ENCODE measurements at regions not wholly inside any gene's neighbourhood (a gene's known extent, or its start where the extent isn't known, plus 50 kb on each side); places are given as distances from the start of the nearest gene placed in this dataset.

DNA sequence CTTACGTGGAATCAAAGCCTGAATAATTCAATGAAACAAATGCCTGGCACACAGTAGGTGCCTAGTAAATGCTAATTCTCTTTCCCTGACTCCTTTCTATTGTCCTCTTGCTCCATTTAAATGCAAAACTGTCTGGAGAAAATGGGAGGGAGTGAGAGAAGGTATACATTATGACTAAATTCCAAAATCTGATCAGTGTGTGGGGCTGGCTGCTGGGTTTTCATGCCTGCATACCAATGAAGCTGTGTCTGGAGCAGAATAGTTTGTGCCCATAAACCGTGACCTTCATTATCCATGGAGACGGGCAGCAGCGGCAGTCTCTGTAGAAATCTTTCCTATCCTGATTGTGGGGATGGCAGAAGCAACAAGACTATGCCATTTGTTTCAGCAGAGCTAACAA is 223.4 kb upstream of the ZBED5 start:
- DNase-seq (ENCODE audit: low read depth in 1 of 2, low spot score in 1 of 2): no peak

DNA sequence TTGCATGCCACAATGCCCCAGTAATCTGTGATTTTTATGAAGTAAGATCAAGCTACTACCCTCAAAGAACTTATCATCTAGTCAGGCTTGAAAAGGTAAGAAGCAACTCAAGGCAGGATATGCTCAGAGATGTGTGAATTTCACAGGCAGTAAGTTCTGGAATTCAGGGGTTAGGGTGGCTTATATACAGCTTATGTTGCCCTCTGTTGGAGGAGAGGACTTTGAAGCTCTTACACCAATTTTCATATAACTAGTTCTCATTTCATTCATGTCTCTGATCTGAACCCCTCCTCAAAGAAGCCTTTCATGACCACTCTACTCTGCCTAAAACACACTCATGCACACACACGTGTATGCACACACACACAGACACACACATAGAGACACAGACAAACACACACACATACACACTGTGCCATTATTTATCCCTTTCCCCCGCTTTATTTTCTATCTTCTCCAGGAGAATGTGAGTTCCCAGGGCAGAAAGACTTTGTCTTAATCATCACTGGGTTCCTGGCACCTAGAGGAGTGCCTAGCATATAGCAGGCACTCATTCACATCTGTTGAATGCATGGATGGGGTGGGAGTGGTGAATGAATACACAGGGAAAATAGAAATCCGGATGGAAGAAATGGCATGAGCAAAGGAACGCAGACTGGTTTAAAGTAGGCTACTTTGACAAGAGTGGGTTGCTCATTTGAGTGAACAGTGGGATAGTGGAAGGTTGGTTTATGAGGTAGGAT is 220.7 kb upstream of the ZBED5 start:
- DNase-seq (ENCODE audit: low read depth in 1 of 2, low spot score in 1 of 2): no peak

DNA sequence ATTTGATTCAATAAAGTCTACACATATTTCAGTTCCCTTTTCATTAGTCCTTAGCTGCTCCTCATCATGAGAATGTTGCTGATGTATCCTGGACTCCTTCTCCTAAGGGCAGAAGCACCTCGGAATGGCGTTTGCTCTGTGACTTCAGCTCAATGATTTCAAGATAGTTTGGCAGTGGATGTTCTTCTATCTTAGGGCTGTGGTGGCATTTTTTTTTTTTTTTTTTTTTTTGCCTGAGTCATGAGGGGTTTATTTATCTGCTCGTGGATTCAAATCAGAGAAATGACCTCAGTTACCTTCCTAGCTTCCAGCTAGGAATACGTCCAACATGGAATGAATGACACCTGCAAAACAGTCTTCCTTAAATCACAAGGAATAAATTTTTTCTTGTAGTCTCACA is 220.0 kb upstream of the ZBED5 start:
- no peak for DNase-seq (ENCODE audit: low read depth in 1 of 2, low spot score in 1 of 2)

DNA sequence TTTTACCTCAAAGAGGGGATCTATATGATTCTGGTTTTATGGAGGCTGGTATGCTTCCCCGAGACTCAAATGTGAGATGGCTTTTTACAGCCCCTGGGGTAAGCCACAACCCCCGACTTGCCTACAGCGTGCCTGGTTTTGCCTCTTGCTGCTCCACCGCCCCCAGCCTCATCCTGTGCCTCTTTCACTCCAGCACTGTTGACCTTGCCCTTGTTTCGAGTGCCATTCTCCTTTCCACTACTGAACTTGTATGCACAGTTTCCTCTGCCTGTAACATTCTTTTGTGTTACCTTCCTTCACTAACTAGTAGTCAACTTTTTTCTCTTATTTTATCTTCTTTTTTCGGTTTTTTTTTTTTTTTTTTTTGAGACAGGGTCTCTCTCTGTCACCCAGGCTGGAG is 219.0 kb upstream of the ZBED5 start:
- no peak for DNase-seq (ENCODE audit: low read depth in 1 of 2, low spot score in 1 of 2)

DNA sequence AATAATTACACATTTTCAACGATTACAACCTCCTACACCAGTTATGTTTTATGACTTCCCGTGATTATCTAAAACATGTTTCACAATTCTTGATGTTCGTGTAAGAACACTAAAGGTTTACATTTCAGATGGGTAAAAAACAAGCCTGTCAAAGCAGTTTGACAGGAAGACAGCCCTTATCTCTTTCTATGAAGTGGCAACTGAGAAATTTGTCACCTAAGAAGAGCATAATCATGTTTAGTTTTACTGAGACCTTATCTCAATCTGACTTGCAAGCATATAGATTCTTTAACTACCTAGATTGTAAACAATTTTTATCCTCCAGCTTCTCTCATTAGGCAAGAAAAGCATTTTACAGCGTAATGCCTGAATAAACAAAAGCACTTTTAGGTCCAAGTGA is 218.4 kb upstream of the ZBED5 start:
- no peak for DNase-seq (ENCODE audit: low read depth in 1 of 2, low spot score in 1 of 2)

DNA sequence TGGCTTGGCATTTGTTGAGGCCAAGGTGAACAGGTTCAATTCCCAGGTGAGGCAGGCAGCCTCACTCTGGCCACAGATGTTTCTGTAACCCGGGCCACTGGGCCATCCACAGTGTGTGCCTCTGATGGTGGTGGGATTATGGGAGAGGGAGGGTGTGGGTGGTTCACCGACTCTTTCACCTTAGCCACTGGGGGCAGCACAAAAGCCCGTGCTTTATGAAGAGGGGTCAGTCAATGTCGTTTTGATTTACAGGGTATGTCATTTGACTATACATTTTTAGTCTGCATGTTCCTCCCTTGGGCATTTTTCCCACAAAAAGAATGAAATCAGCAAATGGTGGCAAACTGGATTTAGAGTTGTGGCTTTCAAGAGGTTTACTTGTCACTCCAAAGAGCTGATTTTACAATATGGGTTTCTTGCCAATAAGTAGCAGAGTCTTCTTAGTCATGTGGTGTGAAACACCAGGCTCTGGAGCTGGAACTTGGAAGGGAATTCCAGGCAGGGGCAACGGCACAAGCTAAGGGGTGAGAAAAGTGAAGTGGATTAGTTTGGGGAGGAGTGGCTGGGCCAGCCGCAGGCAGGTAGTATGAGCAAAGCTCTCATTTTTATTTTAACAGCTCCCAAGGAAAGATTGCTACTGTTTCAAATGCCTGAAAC is 217.8 kb upstream of the ZBED5 start:
- no peak for DNase-seq (ENCODE audit: low read depth in 1 of 2, low spot score in 1 of 2)

DNA sequence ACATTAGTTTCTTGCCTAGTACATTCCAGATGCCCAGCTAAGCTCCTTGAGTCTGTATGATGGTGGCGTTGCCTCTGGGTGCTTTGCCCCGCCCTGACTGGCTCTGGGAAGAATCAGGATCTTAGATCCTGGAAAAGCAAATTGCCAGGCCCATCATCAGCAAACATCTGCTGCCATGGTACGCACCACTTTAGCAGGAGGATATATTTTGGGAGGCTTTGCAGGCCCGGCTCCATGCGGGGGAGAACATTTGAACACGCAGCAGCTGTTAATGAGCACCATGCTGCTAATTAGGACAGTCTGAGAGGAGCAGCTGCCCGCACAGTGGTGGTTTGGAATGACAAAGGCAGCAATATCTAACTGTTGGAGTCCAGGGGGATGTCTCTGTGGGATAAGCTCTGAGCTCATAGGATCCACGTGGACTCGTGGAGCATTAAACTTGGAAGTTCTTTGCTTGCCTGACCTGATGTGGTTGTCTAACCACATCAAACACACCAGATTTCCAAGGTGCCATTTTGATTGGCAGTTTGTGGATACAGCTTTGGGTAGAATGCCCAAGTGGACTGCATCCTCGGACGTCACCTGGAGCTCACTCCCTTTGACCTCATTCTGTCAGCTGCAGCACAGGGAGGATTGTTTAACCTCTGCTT is 217.0 kb upstream of the ZBED5 start:
- DNase-seq (ENCODE audit: low read depth in 1 of 2, low spot score in 1 of 2): no peak

DNA sequence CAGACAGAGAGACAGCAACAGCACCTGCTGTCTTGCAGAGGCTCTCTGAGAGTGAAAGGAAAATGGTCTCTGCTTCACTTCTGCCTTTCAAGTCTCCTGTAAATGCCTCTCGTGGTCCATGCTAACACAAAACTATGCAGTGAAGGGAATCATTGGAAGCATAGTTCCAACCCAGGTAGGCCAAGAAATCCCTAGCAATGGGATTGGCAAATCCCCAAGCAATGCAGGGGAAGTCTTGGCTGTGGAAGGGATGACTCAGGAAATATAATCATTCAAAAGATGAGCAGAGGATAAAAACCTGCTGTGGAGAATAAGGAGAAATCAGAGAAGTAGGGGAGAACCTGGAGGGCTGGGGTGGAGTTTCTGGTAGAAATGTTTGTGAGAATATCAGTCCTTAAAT is 216.1 kb upstream of the ZBED5 start:
- DNase-seq (ENCODE audit: low read depth in 1 of 2, low spot score in 1 of 2): no peak

DNA sequence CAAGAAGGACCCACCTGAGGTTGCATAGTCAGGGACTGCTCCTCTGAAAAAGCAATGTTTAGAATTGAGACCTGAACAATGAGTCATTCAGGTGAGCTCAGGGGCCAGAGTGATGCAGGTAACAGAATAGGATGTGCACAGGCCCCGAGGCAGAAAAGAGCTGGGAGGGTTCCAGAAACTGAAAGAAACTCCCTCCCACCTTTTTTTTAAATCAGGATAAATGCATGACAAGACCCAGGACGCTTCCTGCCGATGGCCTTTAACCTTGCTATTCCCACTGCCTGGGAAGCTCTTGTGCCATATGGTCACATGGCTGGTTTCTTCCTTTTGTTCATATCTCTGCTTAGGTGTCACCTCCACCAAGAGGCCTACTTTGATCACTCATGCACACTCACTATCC is 214.2 kb upstream of the ZBED5 start:
- no peak for DNase-seq (ENCODE audit: low read depth in 1 of 2, low spot score in 1 of 2)

DNA sequence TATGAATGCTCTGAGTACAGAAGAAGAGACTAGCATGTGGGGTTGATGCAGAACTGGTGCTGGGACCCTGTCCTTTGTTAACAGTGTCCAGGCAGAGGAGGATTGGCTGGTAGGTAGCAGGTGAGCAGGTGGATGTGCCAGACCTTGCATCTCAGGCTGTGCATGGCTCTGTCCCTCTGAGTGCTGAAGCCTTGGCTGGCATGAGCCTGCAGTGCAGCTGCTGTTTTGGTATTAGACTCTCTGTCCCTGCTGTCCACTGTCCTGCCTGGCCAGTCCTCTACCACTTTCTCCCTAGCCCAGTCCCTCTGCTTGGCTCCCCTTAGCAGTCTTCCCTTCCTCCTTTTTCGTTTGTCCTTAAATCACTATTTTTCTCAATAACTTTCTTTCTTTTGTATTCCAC is 213.6 kb upstream of the ZBED5 start:
- no peak for DNase-seq (ENCODE audit: low read depth in 1 of 2, low spot score in 1 of 2)

DNA sequence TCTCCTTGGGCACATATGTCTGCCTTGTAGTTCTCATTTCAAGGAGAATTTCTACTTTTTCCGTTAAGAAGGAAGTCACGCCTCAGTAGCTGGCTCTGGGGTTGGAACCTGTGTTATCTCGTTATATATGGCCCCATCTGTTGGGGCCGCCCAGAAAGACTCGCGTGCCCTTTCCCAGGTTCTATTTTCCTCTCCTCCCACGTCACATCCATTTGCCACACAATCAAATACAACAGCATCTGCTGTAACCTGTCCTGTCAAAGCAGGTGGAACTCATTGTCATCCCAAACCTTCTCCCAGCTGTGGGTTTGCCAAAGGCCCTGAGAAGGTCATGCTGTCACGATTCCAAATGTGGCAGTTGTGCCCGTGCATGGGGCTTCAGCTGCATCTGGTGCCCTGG is 213.1 kb upstream of the ZBED5 start:
- no peak for DNase-seq (ENCODE audit: low read depth in 1 of 2, low spot score in 1 of 2)

DNA sequence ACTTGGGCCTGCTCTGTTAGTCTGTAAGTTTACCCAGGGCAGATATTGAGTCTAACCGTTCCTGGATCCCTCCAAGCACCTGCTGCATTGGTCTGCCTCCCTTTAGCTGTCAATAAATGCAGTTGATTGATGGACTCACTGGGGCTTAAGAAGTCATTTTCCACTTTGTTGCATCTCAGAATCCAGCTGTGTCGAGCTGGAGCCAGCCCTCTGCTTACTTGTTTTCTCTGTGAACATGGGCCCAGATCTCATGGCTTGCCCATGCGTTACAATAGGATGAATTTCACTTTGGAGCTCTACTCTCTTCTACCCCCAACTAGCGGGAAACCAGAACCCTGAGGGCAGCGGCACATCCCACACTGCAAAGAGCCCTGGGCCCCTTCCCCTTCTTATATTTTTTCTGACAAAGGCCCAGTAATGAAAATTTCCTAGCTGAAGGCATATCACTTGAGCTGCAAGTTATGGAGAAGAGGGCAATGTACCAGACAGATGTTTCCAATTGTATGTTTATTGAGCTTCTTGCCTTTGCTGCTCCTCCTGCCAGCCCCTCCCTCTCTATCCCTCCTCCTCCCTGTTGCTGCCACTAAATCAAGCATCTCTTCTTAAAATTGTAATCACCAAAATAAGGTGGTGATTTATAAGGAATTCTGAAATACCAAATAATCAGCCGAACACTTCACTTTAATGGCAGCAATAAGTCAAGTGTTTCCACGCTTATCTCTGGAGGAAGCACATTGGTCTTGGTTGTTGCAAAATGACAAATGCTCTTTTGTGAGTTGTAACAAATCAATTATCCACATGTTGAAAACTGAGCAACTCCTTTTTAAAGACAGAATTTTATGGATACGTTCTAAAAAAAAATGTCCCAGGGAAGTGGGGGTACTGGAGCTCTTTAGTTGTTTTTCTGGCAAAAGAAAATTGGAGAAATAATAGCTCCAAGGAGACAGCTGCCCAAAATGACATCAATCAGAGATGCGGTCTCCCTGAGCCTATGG is 212.3 kb upstream of the ZBED5 start:
- no peak for DNase-seq (ENCODE audit: low read depth in 1 of 2, low spot score in 1 of 2)

DNA sequence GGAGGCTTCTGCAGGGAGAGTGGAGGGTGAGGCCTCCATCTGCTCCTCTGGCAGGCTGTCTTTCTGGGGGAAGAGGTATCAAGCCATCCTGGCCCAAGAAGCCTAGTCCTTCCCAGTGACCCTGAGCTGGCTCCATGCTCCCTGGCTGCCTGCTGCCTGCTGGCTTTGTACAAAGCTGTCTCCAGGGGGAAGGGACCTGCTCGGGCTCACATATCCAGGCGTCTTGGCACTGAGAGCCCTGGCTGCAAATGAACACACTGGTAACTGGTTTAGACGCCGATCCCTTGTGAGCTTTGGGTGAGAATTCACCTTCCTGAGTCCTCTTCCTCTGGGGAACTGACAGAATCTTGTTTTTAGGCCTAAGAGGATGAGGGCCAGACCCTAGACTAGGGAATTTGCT is 210.3 kb upstream of the ZBED5 start:
- DNase-seq (ENCODE audit: low read depth in 1 of 2, low spot score in 1 of 2): no peak

DNA sequence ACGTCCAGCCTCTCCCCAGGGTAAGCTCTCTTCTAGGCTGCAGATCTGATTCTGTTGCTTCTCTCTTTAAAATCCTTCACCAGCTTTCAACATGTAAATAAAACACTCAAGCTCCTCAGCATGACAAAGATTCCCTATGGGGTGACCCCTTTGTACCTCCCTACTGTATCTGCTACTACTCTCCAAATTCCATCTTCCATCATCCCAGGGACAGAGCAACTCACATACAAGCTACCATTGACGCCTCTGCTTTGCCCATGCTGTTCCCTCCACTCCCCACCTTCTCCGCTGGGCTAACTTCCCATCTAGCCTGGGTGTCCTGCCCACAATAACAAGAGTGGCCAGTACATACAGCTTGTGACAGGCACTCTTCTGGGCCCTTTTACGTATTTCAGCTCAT is 207.5 kb upstream of the ZBED5 start:
- no peak for DNase-seq (ENCODE audit: low read depth in 1 of 2, low spot score in 1 of 2)

DNA sequence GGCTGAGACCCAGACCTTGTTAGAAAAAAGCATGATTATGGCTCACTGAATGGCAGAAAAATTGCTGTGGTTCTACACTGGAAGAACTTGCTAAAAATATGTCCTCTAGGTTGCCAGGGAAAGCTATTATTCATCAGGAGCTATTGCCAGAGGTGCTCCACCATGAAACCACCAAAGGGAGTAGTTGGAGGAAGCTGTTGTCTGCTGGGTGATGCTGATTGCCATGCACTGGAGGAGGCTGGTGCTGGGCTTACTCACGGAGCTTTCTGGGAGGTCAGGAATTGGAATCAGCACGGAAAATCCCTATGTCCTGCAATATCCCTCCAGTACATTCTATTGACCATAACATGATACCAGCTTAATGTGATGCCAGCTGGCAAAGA is 199.6 kb upstream of the ZBED5 start:
- no peak for DNase-seq (ENCODE audit: low read depth in 1 of 2, low spot score in 1 of 2)

DNA sequence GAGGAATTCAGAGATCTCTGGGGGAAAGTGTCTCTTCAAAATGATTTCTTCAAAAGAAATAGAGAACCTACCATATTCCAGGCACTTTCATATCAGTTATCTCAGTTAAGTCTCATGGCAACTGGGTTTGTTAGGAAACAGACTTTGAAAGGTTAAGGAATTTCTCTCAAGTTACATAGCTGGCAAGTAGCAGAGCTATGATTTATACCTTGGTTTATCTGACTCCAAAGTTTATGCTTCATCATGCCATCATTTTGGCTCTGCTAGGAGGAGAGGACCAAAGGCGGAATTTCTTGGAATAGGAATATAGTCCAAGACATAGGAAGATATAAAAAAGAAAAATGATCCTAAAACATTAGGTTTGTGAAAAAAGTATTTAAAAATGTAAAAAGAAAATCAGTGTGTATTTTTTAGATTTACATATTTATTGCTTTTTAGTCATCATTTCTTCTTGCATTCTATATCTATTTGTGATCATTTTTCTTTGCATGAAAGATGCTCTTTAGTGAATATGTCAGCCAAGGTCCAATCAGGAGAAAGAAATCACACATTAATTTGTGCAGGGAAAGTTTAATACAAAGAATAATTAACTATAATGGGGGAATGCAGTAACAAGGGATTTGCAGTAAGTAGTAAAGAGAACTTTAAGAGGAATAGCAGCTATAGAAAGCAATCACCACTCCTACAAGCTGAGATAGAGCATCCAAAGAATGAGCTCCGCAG is 199.1 kb upstream of the ZBED5 start:
- DNase-seq (ENCODE audit: low read depth in 1 of 2, low spot score in 1 of 2): no peak

DNA sequence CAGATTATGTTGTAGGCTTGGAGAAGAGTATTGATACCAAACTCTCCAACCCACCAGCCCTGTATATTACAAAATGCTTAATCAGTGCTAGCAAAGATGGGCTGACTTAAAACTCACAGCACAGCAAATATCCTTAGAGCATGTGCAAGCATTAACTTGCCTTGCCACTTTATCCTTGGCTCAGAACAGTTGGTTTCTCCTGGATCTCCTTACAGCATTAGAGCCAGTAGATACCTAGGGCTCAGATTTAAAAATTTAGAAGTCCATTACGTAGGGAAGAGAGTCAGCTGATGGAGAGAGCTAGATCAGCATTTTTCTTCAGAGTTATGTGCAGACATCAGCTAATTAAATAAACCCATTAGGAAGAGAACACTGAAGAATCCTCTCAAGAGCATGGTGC is 198.5 kb upstream of the ZBED5 start:
- DNase-seq (ENCODE audit: low read depth in 1 of 2, low spot score in 1 of 2): no peak

DNA sequence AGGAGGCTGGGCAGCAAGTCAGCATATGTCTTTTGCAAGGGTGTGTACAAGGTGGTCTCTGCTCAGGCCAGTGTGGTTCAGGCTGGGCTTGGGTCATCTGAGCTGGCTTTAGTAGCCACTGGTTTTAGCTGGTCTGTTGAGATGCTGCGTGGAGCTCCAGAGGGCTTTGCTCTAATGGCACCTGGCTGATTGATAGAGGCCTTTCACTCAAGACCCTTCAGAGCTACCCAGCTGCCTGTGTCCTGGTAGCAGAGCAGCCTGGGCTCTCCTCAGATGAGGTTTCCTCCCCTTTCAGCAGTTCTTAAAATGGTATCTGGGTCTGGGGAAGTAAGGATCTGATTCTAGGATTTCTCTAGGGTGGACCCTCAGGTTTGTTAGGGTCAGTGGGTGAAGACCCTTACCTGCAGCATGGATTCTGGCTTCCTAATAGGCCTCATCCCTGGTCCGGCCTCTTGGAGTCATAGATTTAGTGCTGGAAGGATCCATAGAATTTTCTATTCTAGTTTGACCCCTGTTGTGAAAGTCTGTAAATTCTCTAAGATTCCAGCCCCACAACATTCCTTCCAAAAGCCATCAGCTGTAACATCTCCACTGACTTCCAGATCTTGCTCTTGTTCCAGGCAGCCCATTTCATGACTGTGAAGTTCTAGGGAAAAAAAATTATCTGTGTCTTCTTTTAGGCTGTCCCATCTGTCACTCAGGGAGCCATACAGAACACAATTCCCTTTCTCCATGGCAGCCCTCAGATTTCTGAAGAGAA is 190.2 kb upstream of the ZBED5 start:
- DNase-seq (ENCODE audit: low read depth in 1 of 2, low spot score in 1 of 2): no peak

DNA sequence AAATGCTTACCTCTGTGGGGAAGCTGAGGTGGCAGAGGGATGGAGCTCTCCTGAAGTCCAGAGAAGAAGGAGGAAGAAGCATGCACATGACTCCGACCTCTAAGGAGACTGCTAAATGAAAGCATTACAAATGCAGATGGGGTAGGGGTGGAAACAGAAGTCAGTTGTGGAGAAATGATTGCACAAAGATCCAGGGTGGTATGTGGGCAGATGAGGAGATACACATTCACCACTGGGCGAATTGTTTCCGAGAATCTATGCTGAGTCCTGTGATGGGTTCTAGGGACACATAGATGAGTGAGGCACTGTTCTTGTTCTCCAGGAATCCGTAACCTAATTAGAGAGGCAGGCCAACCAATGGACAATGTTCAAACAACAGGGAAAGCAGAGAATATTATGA is 188.9 kb upstream of the ZBED5 start:
- no peak for DNase-seq (ENCODE audit: low read depth in 1 of 2, low spot score in 1 of 2)
